ENCODE measurements at regions not wholly inside any gene's neighbourhood (a gene's known extent, or its start where the extent isn't known, plus 50 kb on each side); places are given as distances from the start of the nearest gene placed in this dataset.
A peak's percentile ranks its signal among the peaks of the same experiment; 100 is the strongest.
"Not testable (repeated sequence)": the region's sequence is repeated elsewhere in the genome, so short reads cannot be mapped to it uniquely, and the experiment has no call there.

DNA sequence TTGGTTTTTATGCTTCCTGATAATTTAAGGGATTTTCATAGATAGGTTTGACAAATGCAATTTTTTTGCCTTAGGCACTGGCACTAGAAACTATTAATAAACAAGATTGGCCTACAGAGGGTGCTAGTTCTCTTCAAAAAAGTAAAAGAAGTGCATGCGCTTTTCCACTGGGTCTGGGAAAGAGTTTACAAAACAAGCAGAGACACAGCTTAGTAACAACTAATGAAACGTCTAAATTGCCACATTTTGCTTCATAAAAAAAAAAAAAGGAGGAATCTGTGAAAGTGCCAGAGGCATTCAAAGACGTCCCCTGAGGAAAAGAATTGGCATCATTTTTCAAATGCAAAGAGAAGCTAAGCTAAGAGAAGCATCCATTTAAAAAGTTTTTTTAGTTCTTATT, 58.3 kb upstream of the EEA1 start:
- peak; percentile 41 to 75 (median 58) for DNase-seq (ENCODE audit: extremely low read depth in 1 of 11, low read depth in 9 of 11, low spot score in 4 of 11)

GRCh38 chr12:92987846-92988621, 58.9 kb upstream of the EEA1 start:
- no peak for DNase-seq (ENCODE audit: extremely low read depth in 1 of 11, low read depth in 9 of 11, low spot score in 4 of 11)

- DNase-seq (ENCODE audit: extremely low read depth in 1 of 11, low read depth in 9 of 11, low spot score in 4 of 11), result no peak
These were observed 59.6 kb upstream of the EEA1 start for GRCh38 chr12:92988622-92989130.

DNA sequence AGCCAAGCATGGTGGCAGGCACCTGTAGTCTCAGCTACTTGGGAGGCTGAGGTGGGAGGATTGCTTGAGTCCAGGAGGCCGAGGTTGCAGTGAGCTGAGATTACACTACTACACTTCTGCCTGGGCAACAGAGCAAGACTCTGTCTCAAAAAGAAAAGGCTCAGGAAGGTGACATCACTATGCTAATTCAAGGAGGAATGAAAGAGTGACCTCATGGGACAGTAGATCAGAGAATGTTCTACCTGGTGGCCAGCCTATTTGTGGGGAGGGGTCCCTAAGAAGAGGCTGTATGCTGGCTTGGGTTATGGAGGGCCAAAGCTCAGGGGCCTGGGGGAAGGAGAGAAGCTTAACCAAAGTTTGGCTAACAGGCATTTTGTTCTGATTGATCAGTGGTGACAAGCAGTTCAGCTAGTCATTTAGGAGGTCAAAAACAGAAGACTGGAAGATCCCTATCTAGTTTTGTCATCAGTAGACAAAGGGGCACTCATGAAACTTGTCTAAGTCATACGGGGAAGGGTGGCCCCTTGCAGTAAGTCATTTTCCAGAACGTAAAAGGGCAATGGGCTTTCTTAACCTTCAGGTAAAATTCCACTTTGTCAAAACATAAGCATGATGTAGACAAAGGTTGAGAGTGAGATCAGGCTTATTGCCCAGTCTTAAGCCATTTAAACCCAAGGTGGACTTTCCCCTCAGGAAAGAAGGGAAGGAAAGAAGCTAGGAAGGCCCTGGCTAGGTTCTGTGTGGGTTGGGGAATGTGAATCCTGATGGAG, 60.8 kb upstream of the EEA1 start:
- DNase-seq (ENCODE audit: extremely low read depth in 1 of 11, low read depth in 9 of 11, low spot score in 4 of 11), result no peak

- no peak for DNase-seq (ENCODE audit: extremely low read depth in 1 of 11, low read depth in 9 of 11, low spot score in 4 of 11)
These were observed 62.0 kb upstream of the EEA1 start for GRCh38 chr12:92991134-92991533.

DNA sequence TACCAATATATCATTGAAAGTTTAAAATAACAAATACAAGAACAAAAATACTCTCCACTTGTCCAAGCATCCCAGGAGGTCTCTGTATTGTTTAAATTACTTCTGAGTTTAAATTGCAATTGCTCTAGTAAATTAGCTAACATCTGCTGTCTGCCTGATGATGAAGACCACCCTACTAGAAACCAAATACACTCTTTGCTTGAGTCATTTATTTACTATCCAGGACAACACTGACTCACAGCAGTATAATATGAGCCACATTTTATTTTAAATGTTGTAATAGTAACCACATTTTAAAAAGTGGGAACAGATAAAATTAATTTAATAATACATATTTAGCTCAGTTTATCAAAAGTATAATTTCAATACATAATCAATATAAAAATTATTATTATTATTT, 62.9 kb upstream of the EEA1 start:
- DNase-seq (ENCODE audit: extremely low read depth in 1 of 11, low read depth in 9 of 11, low spot score in 4 of 11), result no peak

DNA sequence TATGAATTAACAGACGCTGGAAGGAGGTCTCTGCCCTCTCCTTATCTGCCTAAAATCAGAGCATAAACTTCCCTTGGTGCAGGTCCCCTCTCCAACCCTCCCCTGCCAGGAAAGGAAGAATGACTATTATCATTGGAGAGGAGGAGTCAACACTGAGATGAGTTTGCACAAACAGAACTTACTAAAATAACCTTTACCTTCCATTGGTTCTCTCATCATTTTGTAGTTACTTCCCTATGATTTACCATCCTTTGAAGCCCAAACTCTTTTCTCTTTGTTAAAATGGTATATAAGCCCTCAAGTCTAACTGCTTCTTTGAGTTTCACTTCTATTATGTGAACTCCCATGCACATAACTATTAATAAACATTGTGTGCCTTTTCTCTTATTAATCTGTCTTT, 64.2 kb upstream of the EEA1 start:
- DNase-seq (ENCODE audit: extremely low read depth in 1 of 11, low read depth in 9 of 11, low spot score in 4 of 11), result no peak

GRCh38 chr12:92995258-92995903, 66.3 kb upstream of the EEA1 start:
- no peak for DNase-seq (ENCODE audit: extremely low read depth in 1 of 11, low read depth in 9 of 11, low spot score in 4 of 11)

- no peak for DNase-seq (ENCODE audit: extremely low read depth in 1 of 11, low read depth in 9 of 11, low spot score in 4 of 11)
These were observed 70.9 kb upstream of the EEA1 start for GRCh38 chr12:93000026-93000425.

- DNase-seq (ENCODE audit: extremely low read depth in 1 of 11, low read depth in 9 of 11, low spot score in 4 of 11), result no peak
These were observed 72.3 kb upstream of the EEA1 start for GRCh38 chr12:93001407-93001806.

DNA sequence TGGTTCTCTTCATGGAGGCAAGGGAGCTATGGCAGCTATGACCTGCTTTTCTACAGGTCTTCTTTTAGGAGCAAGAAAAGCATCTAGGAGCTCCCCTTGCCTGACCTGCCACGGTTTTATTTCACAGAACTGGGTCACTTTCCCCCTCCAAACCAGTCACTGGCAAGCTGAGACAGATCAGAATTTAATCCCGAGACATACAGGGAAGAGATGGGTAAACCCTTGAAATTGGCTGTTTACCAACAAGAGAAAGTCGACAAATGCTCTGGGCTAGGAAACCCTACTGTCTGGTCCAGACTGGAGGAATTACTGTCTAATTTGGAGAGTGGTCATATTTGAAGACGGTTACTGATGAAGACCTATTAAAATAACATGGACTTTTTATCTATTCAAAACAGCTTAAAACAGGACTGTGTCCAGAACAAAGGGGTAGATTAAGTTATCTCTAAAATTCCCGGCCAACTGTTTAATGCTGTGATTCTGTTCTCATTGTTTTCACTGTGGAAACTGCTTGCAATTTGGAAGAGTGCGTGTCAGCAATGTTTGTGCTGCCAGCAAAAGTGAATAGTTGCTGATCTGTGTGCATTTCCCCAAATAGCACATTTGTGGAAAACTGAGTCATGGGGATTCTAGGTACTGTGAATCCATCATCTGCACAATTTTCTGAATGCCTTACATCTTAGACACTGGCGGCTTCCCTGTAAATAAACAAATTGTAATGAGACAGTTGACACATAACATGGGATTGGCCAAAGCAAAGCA, 73.4 kb upstream of the EEA1 start:
- no peak for DNase-seq (ENCODE audit: extremely low read depth in 1 of 11, low read depth in 9 of 11, low spot score in 4 of 11)

DNA sequence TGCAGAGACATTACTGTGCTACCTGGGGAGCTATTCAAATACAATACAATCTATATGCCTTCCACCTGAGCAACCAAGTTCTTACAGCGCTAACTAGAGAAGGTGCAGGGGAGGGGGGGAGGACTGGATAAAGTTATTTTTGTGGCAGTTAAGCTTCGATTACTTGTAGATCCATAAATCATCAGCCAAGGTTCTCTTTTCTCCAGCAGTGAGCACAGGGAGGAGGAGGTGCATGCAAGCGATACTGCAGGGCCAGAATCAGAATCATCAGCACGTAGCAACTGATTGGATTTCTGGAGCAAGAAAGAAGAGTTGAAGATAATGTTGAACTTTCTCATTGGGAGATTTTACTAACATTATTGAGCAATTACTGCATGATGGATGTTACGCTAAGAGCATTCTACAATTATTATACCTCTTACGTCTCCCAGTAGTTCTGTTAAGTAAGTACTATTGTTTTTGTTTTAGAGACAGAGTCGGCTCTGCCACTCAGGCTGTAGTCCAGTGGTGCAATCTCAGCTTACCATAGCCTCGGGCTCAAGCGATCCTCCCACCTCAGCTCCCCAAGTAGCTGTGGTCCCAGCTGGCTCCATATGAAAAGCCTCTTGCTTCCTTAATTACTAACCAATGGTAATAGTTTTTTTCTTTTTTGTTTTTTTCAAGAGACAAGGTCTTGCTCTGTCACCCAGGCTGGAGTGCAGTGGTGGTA, 74.6 kb upstream of the EEA1 start:
- DNase-seq (ENCODE audit: extremely low read depth in 1 of 11, low read depth in 9 of 11, low spot score in 4 of 11), result peak in 2 of 11 donors; percentile 43 to 45

DNA sequence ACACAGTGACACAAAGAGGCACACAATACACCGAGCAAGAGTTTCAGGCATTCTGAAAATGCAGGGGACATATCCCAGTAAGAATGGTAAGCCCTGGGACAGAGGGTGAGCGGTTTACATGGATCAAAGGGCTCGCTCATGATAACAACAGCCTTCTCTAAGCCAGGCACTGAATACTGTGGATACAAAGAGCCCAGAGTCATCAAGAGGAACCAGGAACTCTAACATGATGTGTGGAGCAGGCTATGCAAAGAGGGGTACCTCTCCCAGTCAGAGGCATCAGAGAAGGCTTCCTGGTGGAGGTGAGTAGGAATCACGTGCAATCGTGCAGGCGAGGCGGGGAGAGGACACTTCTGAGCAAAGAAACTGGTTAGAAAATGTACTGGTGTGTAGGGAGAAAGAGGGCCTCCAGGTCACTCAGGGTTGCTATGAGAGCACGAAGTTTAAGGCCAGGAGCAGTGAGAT, 76.9 kb upstream of the EEA1 start:
- DNase-seq (ENCODE audit: extremely low read depth in 1 of 11, low read depth in 9 of 11, low spot score in 4 of 11), result no peak

GRCh38 chr12:93006471-93007208, 77.5 kb upstream of the EEA1 start:
- DNase-seq (ENCODE audit: extremely low read depth in 1 of 11, low read depth in 9 of 11, low spot score in 4 of 11), result no peak

DNA sequence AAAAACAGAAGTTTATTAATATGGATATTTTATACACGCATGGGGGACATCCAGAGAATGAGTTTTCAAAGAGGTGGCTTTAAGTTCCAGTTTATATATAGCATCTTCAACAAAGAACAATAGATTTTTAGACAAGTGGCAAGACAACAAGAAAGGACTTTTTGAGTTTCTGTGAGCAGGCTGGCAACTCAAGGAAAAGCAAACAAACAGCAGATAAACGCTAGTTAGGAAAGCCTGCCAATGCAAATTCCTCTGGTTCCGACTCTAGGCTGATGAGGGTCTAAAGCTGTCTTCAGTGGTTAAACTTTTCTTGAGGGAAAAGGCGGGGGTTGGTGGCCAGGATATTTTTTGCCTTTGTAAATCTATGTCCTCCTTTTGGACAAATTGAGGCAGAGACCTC, 78.4 kb upstream of the EEA1 start:
- DNase-seq (ENCODE audit: extremely low read depth in 1 of 11, low read depth in 9 of 11, low spot score in 4 of 11), result no peak

DNA sequence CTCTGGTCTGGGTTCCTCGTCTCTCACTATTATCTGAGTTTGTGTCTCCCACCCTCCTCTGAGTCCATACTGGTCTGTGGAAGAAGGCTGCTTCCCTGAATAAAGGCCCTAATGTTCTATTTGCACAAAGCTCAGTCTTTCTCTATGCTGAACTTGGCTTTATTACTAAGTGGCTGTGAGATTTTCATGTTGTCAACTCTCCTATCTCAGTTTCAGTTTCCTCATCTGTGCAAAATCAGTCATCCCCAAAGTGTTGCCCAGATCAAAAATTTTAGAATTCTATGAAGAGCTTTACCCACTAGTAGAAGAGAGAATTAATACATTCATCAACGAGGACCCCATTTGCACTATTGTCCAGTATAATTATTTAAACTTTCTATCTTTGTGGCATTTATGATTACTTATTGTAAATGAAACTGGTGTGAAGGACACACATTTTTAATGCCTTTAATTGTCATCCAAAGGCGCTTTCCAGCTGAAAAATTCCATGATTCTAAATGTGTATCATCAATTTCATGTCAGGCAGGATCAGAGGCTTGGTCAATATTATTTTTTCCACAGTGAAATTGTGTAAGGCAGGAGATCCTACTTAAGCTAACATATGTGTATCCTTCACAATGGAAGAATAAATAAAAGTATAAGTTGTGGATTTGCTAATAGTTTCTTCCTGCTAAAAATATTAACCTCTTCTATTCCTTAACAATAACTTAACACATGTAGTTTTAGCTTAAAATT, 79.1 kb upstream of the EEA1 start:
- no peak for DNase-seq (ENCODE audit: extremely low read depth in 1 of 11, low read depth in 9 of 11, low spot score in 4 of 11)

- not testable (repeated sequence) for DNase-seq (ENCODE audit: extremely low read depth in 1 of 11, low read depth in 9 of 11, low spot score in 4 of 11)
These were observed 79.8 kb upstream of the EEA1 start for GRCh38 chr12:93008880-93009279.

Measured in renal cortex interstitium (tissue), 11 donors.